ENCODE measurements at regions not wholly inside any gene's neighbourhood (a gene's known extent, or its start where the extent isn't known, plus 50 kb on each side); places are given as distances from the start of the nearest gene placed in this dataset.

GRCh38 chr13:59495936-59496512 lies 667.7 kb downstream of the DIAPH3 start:
- DNase-seq (ENCODE audit: low read depth), result no peak

GRCh38 chr13:59497621-59498247 lies 666.0 kb downstream of the DIAPH3 start:
- DNase-seq (ENCODE audit: low read depth), result no peak

GRCh38 chr13:59501004-59501403 lies 662.7 kb downstream of the DIAPH3 start:
- DNase-seq (ENCODE audit: low read depth), result no peak

DNA sequence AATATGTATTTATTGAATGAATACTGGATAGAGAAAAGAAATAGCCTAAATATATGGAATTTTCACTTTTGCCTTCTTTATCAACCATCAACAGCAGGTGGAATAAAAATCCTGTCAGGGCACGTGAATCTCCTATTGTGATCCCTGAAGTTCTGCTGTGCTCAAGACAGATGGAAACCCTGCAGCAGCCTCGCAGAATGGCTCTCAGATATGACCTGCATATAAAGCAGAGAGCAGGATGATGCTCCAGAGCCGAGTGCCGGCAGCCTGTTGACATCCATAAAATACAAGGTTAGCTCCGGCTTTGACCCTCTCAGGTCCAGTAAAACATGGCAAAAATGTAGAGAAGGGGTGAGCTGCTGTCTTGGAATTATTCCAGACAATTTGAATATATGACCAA lies 659.3 kb downstream of the DIAPH3 start:
- DNase-seq (ENCODE audit: low read depth), result no peak

- no peak for DNase-seq (ENCODE audit: low read depth)
Measured at GRCh38 chr13:59510386-59510785, 653.3 kb downstream of the DIAPH3 start.

DNA sequence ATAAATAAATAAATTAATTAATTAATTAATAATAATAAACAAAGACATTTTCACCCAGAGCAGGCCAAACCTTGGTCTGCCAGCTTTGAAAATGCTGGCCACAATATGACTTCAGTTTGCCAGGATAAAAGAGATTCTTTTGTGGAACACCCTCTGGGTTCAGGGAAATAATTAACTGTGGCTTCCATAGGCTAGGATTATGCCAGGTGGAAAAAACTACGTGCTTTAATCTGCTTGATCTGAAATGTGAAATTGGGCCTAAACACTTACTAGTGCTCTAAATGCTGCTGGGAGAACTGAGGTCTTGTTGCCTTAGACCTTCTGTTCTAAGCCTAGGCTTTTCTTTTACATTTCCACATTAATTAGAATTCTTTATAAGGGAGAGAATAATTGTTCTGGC lies 650.0 kb downstream of the DIAPH3 start:
- DNase-seq (ENCODE audit: low read depth), result no peak

DNA sequence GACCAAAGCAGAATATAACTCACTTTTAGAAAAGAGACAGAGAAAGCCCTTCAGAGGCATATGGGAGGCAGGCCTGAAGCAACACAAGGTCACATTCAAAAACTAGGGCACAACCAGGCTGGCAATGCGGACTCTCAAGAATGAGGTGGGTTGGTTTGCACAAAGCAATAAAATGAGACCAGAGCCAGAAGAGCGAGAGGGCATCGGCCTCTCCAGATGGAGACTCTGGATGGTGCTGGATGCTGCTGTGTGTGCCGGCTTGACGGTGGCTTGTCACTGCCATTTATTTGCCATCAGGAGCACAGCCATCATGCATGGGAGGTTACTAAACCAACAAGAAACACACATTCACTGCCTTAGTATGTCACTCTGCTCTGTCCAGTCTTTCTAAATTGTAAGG lies 649.4 kb downstream of the DIAPH3 start:
- DNase-seq (ENCODE audit: low read depth), result no peak

DNA sequence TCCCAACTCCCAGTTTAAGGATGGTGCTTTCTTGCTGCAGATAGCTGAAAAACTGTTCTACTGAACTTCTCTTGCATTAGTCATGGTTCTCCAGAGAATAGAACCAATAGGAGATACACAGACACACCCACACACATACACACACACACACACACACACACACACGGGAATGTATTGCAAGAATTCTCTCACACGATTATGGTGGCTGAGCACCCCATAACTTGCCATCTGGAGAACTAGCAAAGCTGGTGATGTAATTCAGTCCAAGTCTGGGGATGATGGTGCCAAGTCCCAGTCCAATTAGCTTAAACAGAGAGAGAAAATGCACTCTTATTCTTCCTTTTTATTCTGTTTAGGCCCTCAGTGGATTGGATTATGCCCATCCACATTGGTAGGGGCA lies 643.9 kb downstream of the DIAPH3 start:
- DNase-seq (ENCODE audit: low read depth), result no peak

GRCh38 chr13:59521549-59521948 lies 642.2 kb downstream of the DIAPH3 start:
- no peak for DNase-seq (ENCODE audit: low read depth)

- DNase-seq (ENCODE audit: low read depth), result no peak
Measured at GRCh38 chr13:59522652-59523051, 641.1 kb downstream of the DIAPH3 start.

DNA sequence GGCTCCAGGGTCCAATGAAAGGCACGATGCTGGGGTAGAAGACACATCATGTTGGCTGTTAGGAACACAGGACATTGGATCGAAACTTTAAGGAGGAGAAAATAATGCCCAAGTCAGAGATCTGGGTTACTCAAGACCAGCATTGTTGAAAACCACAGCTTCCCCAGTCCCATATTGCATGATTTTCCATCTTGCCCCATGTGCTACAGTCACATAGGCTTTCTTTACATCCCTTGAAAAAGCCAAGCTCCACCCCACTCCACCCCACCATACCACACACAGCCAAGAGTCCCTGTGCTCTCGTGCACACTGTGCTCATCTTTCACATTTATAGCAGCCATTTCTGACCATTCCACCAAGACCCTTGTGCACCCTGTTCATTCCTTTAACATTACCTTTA lies 636.2 kb downstream of the DIAPH3 start:
- DNase-seq (ENCODE audit: low read depth), result no peak

- DNase-seq (ENCODE audit: low read depth), result no peak
Measured at GRCh38 chr13:59531571-59532091, 632.1 kb downstream of the DIAPH3 start.

GRCh38 chr13:59532405-59532804 lies 631.3 kb downstream of the DIAPH3 start:
- no peak for DNase-seq (ENCODE audit: low read depth)

- no peak for DNase-seq (ENCODE audit: low read depth)
Measured at GRCh38 chr13:59533561-59534555, 629.9 kb downstream of the DIAPH3 start.

- DNase-seq (ENCODE audit: low read depth), result no peak
Measured at GRCh38 chr13:59534806-59535205, 628.9 kb downstream of the DIAPH3 start.

- DNase-seq (ENCODE audit: low read depth), result no peak
Measured at GRCh38 chr13:59537500-59537899, 626.2 kb downstream of the DIAPH3 start.

DNA sequence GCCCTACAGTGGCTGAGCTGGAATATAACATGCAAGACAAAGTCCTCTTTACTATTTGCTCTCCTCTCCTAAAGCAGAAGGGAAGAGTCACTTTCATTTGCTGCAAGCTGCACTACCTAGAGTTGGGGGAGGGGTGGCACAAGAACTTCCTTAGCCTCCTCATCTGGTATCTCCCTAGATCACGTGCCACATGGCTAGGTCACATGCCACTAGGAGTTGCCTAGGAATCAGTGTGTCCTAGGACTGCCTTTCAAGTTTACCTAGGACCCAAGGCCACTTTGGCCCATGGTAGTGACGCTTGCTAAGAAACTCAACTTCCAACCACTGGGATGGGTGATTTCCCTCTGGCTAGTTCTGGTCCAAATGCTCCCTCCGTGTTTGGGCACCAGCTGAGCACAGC lies 625.2 kb downstream of the DIAPH3 start:
- DNase-seq (ENCODE audit: low read depth), result no peak

DNA sequence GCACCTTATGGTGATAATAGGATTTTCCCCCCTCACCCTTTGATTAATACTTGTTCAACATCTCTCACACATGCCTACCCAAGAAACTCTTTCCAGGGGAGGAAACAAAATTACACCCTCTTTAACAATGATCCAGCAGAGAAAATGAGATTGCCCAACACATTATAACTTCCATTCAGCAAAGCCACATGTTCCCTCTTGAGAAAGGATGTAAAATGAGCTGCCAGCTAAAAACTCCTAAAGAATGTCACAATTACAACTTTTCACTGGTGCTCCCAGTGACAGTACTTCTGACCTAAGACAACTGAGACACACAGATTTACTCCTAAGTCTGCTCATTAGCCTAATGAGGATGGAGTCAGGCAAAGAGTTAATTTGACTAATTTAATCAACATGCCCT lies 621.4 kb downstream of the DIAPH3 start:
- DNase-seq (ENCODE audit: low read depth), result no peak

GRCh38 chr13:59543418-59543817 lies 620.3 kb downstream of the DIAPH3 start:
- no peak for DNase-seq (ENCODE audit: low read depth)

DNA sequence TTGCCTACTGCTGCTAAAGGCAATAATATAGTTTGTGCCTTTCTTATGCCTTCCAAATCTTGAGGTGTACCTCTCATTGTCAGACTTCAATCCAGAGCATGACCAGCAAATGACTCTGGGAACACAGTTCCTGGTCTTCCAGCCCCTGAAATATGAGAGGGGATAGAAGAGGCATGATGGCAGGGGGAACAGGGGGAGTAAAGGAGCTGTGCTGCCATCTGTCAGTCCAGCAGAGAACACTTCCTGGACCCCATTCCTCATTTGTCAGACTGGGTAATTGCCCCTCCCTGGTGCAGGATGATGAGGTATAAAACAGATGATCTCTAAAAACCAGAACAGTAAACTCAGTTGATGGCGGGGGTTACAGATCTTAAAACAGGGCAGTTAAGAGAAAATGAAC lies 618.7 kb downstream of the DIAPH3 start:
- DNase-seq (ENCODE audit: low read depth), result no peak

GRCh38 chr13:59546178-59546577 lies 617.5 kb downstream of the DIAPH3 start:
- no peak for DNase-seq (ENCODE audit: low read depth)

DNA sequence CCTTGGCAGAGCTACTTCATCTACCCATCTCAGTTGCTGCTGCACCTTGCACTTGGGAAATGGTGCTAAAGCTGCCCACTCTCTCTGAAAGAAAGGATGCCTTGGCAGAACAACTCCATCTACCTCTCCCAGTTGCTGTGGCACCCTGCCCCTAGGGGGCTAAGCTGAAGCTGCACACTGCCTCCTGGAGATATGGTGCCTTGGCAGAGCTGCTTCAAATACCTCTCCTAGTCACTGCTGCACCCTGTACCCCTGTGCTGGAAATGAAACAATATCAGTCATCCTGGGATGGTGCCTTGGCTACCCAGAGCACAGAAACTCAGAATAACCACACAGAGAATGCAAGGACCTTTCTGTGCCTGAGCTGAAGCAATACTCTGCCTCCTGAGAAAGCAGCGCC lies 615.8 kb downstream of the DIAPH3 start:
- no peak for DNase-seq (ENCODE audit: low read depth)

- no peak for DNase-seq (ENCODE audit: low read depth)
Measured at GRCh38 chr13:59562924-59563323, 600.8 kb downstream of the DIAPH3 start.

Measured in activated T-helper 1 cell treated with Interleukin-2 at 50 U/mL for 16 hours (primary cell).